DOHH2 (cell line): ENCODE measurements at regions not wholly inside any gene's neighbourhood (a gene's known extent, or its start where the extent isn't known, plus 50 kb on each side); places are given as distances from the start of the nearest gene placed in this dataset.
A peak's percentile ranks its signal among the peaks of the same experiment; 100 is the strongest.

Experiments used
- H3F3A ChIP-seq: fragments of 200-600 bp; sonication (generic), shearing (Covaris generic); 2 replicates; pipeline ENCODE4 v1.6.0; 2016; ENCODE audit warnings: antibody characterized with exemption, mild to moderate bottlenecking; ENCODE audit not compliant: control insufficient read depth, insufficient read depth
- H3K27ac ChIP-seq: fragments of 200-600 bp; sonication (generic); 2 replicates; pipeline ENCODE4 v1.5.1; 2014; ENCODE audit warnings: low read depth, mild to moderate bottlenecking, low read length, moderate library complexity
- H3K27me3 ChIP-seq: fragments of 200-600 bp; sonication (generic); 2 replicates; pipeline ENCODE4 v1.6.1; 2014; ENCODE audit warnings: mild to moderate bottlenecking, low read length, mixed read lengths; ENCODE audit not compliant: control insufficient read depth
- H3K36me3 ChIP-seq: fragments of 200-600 bp; sonication (generic); 2 replicates; pipeline ENCODE4 v1.6.1; 2014; ENCODE audit warnings: mild to moderate bottlenecking, low read length, moderate library complexity, mixed read lengths; ENCODE audit not compliant: control insufficient read depth
- H3K4me1 ChIP-seq: fragments of 200-600 bp; sonication (generic); 2 replicates; pipeline ENCODE4 v1.6.1; 2014; ENCODE audit warnings: mild to moderate bottlenecking, low read length, mixed read lengths; ENCODE audit not compliant: control insufficient read depth
- H3K4me2 ChIP-seq: fragments of 200-600 bp; sonication (generic); 2 replicates; pipeline ENCODE4 v1.6.0; 2014; ENCODE audit warnings: mild to moderate bottlenecking, low read length, moderate library complexity
- H3K4me3 ChIP-seq: fragments of 200-600 bp; sonication (generic); 2 replicates; pipeline ENCODE4 v1.5.1; 2014; ENCODE audit warnings: mild to moderate bottlenecking, low read length, mixed read lengths
- H3K79me2 ChIP-seq: fragments of 200-600 bp; sonication (generic); 2 replicates; pipeline ENCODE4 v1.6.1; 2014; ENCODE audit warnings: mild to moderate bottlenecking, low read length, mixed read lengths; ENCODE audit not compliant: control insufficient read depth
- H3K9me2 ChIP-seq: fragments of 200-600 bp; sonication (generic); replicated peaks from 2 replicates; pipeline ENCODE4 v1.6.1; 2014; ENCODE audit warnings: mild to moderate bottlenecking, low read length, mixed read lengths; ENCODE audit not compliant: control insufficient read depth
- H3K9me3 ChIP-seq: fragments of 200-600 bp; sonication (generic); 2 replicates; pipeline ENCODE4 v1.6.1; 2014; ENCODE audit warnings: antibody characterized with exemption, low read length, mixed read lengths; ENCODE audit not compliant: control insufficient read depth, insufficient read depth
- H4K20me1 ChIP-seq: fragments of 200-600 bp; sonication (generic); 2 replicates; pipeline ENCODE4 v1.6.0; 2014; ENCODE audit warnings: low read depth, mild to moderate bottlenecking, antibody characterized with exemption, low read length, moderate library complexity; ENCODE audit not compliant: control insufficient read depth, insufficient read depth
- CTCF ChIP-seq: fragments of 200-600 bp; sonication (generic); IDR thresholded peaks from one replicate; pipeline ENCODE4 v1.5.1; 2014; ENCODE audit warnings: antibody characterized with exemption, mild to moderate bottlenecking, low read depth, low read length; ENCODE audit not compliant: poor library complexity, severe bottlenecking
- EZH2phosphoT487 ChIP-seq: fragments of 200-600 bp; sonication (generic); IDR thresholded peaks from 2 replicates; pipeline ENCODE4 v1.6.1; 2017; ENCODE audit warnings: borderline replicate concordance, mild to moderate bottlenecking, antibody characterized with exemption, low read length, moderate library complexity, mixed read lengths

GRCh38 chr2:145822892-145823534 is 1303.1 kb upstream of the ZEB2 start:
- H3K79me2 ChIP-seq = no peaks in the 10 kb centered on the region
- no peaks in the 10 kb centered on the region for H3K9me2 ChIP-seq
- H3K27me3 ChIP-seq = no peaks in the 10 kb centered on the region
- no peaks in the 10 kb centered on the region for H3K9me3 ChIP-seq
- TF ChIP-seq CTCF = no peak
- no peak for TF ChIP-seq EZH2phosphoT487
- H3K36me3 ChIP-seq = no peaks in the 10 kb centered on the region
- H3F3A ChIP-seq = no peaks in the 10 kb centered on the region
- no peak overlapping the region for H3K27ac ChIP-seq
- no peaks in the 10 kb centered on the region for H4K20me1 ChIP-seq
- H3K4me3 ChIP-seq = no peak overlapping the region
- H3K4me2 ChIP-seq = 0 out of 2 replicates have a peak overlapping the region, but pooled peaks have one; percentile 10
- peaks cover 8% of the 10 kb centered on the region for H3K4me1 ChIP-seq

GRCh38 chr2:145820651-145821050 is 1300.7 kb upstream of the ZEB2 start:
- H3K27ac ChIP-seq = no peak overlapping the region
- H3K36me3 ChIP-seq = no peaks in the 10 kb centered on the region
- no peaks in the 10 kb centered on the region for H3K9me2 ChIP-seq
- H3K4me3 ChIP-seq = no peak overlapping the region
- peaks cover 10% of the 10 kb centered on the region for H3K4me1 ChIP-seq
- H3K9me3 ChIP-seq = no peaks in the 10 kb centered on the region
- no peak overlapping the region for H3K4me2 ChIP-seq
- H4K20me1 ChIP-seq = no peaks in the 10 kb centered on the region
- no peaks in the 10 kb centered on the region for H3K27me3 ChIP-seq
- no peaks in the 10 kb centered on the region for H3K79me2 ChIP-seq
- TF ChIP-seq CTCF (no peak), EZH2phosphoT487 (no peak)
- no peaks in the 10 kb centered on the region for H3F3A ChIP-seq

GRCh38 chr2:145818890-145819504 is 1299.1 kb upstream of the ZEB2 start:
- H3K4me2 ChIP-seq = no peak overlapping the region
- H3K9me3 ChIP-seq = no peaks in the 10 kb centered on the region
- no peaks in the 10 kb centered on the region for H4K20me1 ChIP-seq
- H3K27me3 ChIP-seq = no peaks in the 10 kb centered on the region
- no peaks in the 10 kb centered on the region for H3K36me3 ChIP-seq
- TF ChIP-seq EZH2phosphoT487 (no peak), CTCF (no peak)
- no peak overlapping the region for H3K4me3 ChIP-seq
- no peaks in the 10 kb centered on the region for H3F3A ChIP-seq
- H3K9me2 ChIP-seq = no peaks in the 10 kb centered on the region
- peaks cover 11% of the 10 kb centered on the region for H3K4me1 ChIP-seq
- no peaks in the 10 kb centered on the region for H3K79me2 ChIP-seq
- no peak overlapping the region for H3K27ac ChIP-seq
